GM18502 (cell line): ENCODE measurements at regions not wholly inside any gene's neighbourhood (a gene's known extent, or its start where the extent isn't known, plus 50 kb on each side); places are given as distances from the start of the nearest gene placed in this dataset.

Source experiments
- ATAC-seq: cut with Tn5 transposase; IDR thresholded peaks from one replicate; pipeline ENCODE4 v1.9.1; 2021; ENCODE audit warnings: mild to moderate bottlenecking; ENCODE audit not compliant: unreplicated experiment, poor library complexity

- ATAC-seq, result no peak
Measured at GRCh38 chr18:45253973-45254708, 361.1 kb upstream of the SLC14A2 start.

GRCh38 chr18:45254709-45255082 lies 360.6 kb upstream of the SLC14A2 start:
- no peak for ATAC-seq

- ATAC-seq, result no peak
Measured at GRCh38 chr18:45255197-45255890, 359.9 kb upstream of the SLC14A2 start.

GRCh38 chr18:45260125-45260524 lies 355.2 kb upstream of the SLC14A2 start:
- ATAC-seq, result no peak

GRCh38 chr18:45266023-45266422 lies 349.3 kb upstream of the SLC14A2 start:
- no peak for ATAC-seq

GRCh38 chr18:45267622-45268021 lies 347.7 kb upstream of the SLC14A2 start:
- ATAC-seq, result no peak

GRCh38 chr18:45268583-45268982 lies 346.7 kb upstream of the SLC14A2 start:
- ATAC-seq, result no peak

- no peak for ATAC-seq
Measured at GRCh38 chr18:45270289-45270771, 344.9 kb upstream of the SLC14A2 start.

GRCh38 chr18:45274026-45274425 lies 341.2 kb upstream of the SLC14A2 start:
- no peak for ATAC-seq

- ATAC-seq, result no peak
Measured at GRCh38 chr18:45275367-45276113, 339.7 kb upstream of the SLC14A2 start.

- ATAC-seq, result no peak
Measured at GRCh38 chr18:45276878-45277277, 338.4 kb upstream of the SLC14A2 start.

GRCh38 chr18:45277908-45278307 lies 337.4 kb upstream of the SLC14A2 start:
- no peak for ATAC-seq

GRCh38 chr18:45280481-45281276 lies 334.6 kb upstream of the SLC14A2 start:
- ATAC-seq, result no peak

- no peak for ATAC-seq
Measured at GRCh38 chr18:45282101-45282812, 333.0 kb upstream of the SLC14A2 start.

GRCh38 chr18:45284174-45284573 lies 331.1 kb upstream of the SLC14A2 start:
- no peak for ATAC-seq

GRCh38 chr18:45284851-45285250 lies 330.4 kb upstream of the SLC14A2 start:
- ATAC-seq, result no peak

GRCh38 chr18:45285251-45285650 lies 330.0 kb upstream of the SLC14A2 start:
- no peak for ATAC-seq

GRCh38 chr18:45286431-45286830 lies 328.8 kb upstream of the SLC14A2 start:
- ATAC-seq, result no peak

- ATAC-seq, result no peak
Measured at GRCh38 chr18:45287531-45287930, 327.7 kb upstream of the SLC14A2 start.

GRCh38 chr18:45290364-45290763 lies 324.9 kb upstream of the SLC14A2 start:
- no peak for ATAC-seq
